ENCODE measurements at regions not wholly inside any gene's neighbourhood (a gene's known extent, or its start where the extent isn't known, plus 50 kb on each side); places are given as distances from the start of the nearest gene placed in this dataset.

- no peak for DNase-seq
These were observed 121.0 kb upstream of the HAAO start for GRCh38 chr2:42913280-42913878.

GRCh38 chr2:42910645-42911405 is 118.4 kb upstream of the HAAO start:
- DNase-seq, result no peak

- DNase-seq, result no peak
These were observed 117.6 kb upstream of the HAAO start for GRCh38 chr2:42909966-42910365.

- DNase-seq, result no peak
These were observed 116.3 kb upstream of the HAAO start for GRCh38 chr2:42908518-42909200.

- no peak for DNase-seq
These were observed 115.5 kb upstream of the HAAO start for GRCh38 chr2:42907835-42908234.

- peak; percentile 39 to 46 for DNase-seq
These were observed 114.4 kb upstream of the HAAO start for GRCh38 chr2:42906557-42907411.

GRCh38 chr2:42906111-42906556 is 113.8 kb upstream of the HAAO start:
- no peak for DNase-seq

- DNase-seq, result peak; percentile 31 to 64
These were observed 113.1 kb upstream of the HAAO start for GRCh38 chr2:42905341-42906110.

- no peak for DNase-seq
These were observed 112.1 kb upstream of the HAAO start for GRCh38 chr2:42904576-42904876.

- DNase-seq, result peak; percentile 79 to 96
These were observed 111.6 kb upstream of the HAAO start for GRCh38 chr2:42903821-42904575.

GRCh38 chr2:42902939-42903709 is 110.7 kb upstream of the HAAO start:
- DNase-seq, result no peak

GRCh38 chr2:42901076-42901640 is 108.8 kb upstream of the HAAO start:
- no peak for DNase-seq

GRCh38 chr2:42900289-42900891 is 108.0 kb upstream of the HAAO start:
- DNase-seq, result no peak

- DNase-seq, result no peak
These were observed 105.0 kb upstream of the HAAO start for GRCh38 chr2:42897358-42897757.

GRCh38 chr2:42895791-42896135 is 103.4 kb upstream of the HAAO start:
- no peak for DNase-seq

GRCh38 chr2:42895134-42895790 is 102.9 kb upstream of the HAAO start:
- no peak for DNase-seq

- no peak for DNase-seq
These were observed 100.8 kb upstream of the HAAO start for GRCh38 chr2:42893047-42893758.

- DNase-seq, result peak in 1 of 2 experiments; percentile 27
These were observed 98.5 kb upstream of the HAAO start for GRCh38 chr2:42890791-42891355.
